ENCODE measurements at regions not wholly inside any gene's neighbourhood (a gene's known extent, or its start where the extent isn't known, plus 50 kb on each side); places are given as distances from the start of the nearest gene placed in this dataset.

GRCh38 chr6:19902201-19902600, 65.0 kb downstream of the ID4 start:
- no peak for TF ChIP-seq CTCF (IDR thresholded peaks at IDR 0.05 in 8 of 11, conservative IDR thresholded peaks at IDR 0.05 in 3 of 11)
- TF ChIP-seq POLR2A (IDR thresholded peaks at IDR 0.05) = no peak

Measured in spleen (tissue), 7 donors.